SU-DHL-6 (cell line): ENCODE measurements at regions not wholly inside any gene's neighbourhood (a gene's known extent, or its start where the extent isn't known, plus 50 kb on each side); places are given as distances from the start of the nearest gene placed in this dataset.

Experiments
- EZH2phosphoT487 ChIP-seq: fragments of 200-600 bp; sonication (generic), shearing (Covaris generic); conservative IDR thresholded peaks from 2 replicates; pipeline ENCODE4 v1.6.1; 2018; ENCODE audit warnings: mild to moderate bottlenecking, antibody characterized with exemption, low read length, moderate library complexity, mixed read lengths
- TF ChIP-seq, protein P1 (sequence below): fragments of 200-600 bp; sonication (generic); IDR thresholded peaks from one replicate; pipeline ENCODE4 v1.5.1; 2017; ENCODE audit warnings: antibody characterized with exemption, mild to moderate bottlenecking, low read length, moderate library complexity; ENCODE audit not compliant: insufficient read depth, poor library complexity, severe bottlenecking

DNA sequence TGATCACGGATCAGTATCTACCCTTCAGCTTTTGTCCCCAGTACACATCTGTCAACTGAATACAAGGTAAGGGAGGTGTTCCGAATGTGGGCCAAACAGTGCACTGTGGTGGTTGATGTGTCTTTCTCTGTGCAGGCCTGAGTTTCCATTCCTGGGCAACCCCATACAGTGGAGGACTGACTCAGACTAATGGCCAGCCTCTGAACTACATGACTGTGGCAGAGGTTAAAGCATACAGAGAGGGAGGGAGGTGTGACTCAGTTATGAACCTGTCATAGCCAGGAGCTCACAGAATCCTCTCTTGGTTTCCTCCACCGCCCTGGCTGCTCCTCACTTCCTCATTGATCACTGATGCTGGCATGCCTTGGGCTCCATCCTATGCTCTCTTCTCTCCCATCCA lies 136.4 kb upstream of the TAS2R1 start:
- TF ChIP-seq, protein P1, sequence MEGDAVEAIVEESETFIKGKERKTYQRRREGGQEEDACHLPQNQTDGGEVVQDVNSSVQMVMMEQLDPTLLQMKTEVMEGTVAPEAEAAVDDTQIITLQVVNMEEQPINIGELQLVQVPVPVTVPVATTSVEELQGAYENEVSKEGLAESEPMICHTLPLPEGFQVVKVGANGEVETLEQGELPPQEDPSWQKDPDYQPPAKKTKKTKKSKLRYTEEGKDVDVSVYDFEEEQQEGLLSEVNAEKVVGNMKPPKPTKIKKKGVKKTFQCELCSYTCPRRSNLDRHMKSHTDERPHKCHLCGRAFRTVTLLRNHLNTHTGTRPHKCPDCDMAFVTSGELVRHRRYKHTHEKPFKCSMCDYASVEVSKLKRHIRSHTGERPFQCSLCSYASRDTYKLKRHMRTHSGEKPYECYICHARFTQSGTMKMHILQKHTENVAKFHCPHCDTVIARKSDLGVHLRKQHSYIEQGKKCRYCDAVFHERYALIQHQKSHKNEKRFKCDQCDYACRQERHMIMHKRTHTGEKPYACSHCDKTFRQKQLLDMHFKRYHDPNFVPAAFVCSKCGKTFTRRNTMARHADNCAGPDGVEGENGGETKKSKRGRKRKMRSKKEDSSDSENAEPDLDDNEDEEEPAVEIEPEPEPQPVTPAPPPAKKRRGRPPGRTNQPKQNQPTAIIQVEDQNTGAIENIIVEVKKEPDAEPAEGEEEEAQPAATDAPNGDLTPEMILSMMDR, result no peak
- no peak for TF ChIP-seq EZH2phosphoT487
